Mammary epithelial cell (primary cell): ENCODE measurements at regions not wholly inside any gene's neighbourhood (a gene's known extent, or its start where the extent isn't known, plus 50 kb on each side); places are given as distances from the start of the nearest gene placed in this dataset.
"Not testable (repeated sequence)": the region's sequence is repeated elsewhere in the genome, so short reads cannot be mapped to it uniquely, and the experiment has no call there.

Experiments
- CTCF ChIP-seq, 2 donors: IDR thresholded peaks in 1 of 2; conservative IDR thresholded peaks in 1 of 2; 2 replicates each; pipeline ENCODE4 v1.5.1; 2011 to 2012; ENCODE audit warnings: inconsistent platforms in 2 of 2, low read length in 2 of 2, mild to moderate bottlenecking in 2 of 2, control low read depth in 1 of 2, low read depth in 1 of 2; ENCODE audit not compliant: insufficient read depth in 1 of 2; ENCODE audit errors: extremely low read depth in 1 of 2
- EZH2 ChIP-seq: IDR thresholded peaks from 2 replicates; pipeline ENCODE4 v1.6.1; 2012; ENCODE audit warnings: low read length, inconsistent platforms, borderline replicate concordance

GRCh38 chr2:89979826-89980537, 1288.5 kb downstream of the RPIA start:
- TF ChIP-seq CTCF (conservative IDR thresholded peaks at IDR 0.05 in 1 of 2, IDR thresholded peaks at IDR 0.05 in 1 of 2; ENCODE audit: extremely low read depth in 1 of 2, insufficient read depth in 1 of 2, low read depth in 1 of 2, low read length in 2 of 2); EZH2: not testable (repeated sequence)
